Naive thymus-derived CD4-positive, alpha-beta T cell (primary cell): ENCODE measurements at regions not wholly inside any gene's neighbourhood (a gene's known extent, or its start where the extent isn't known, plus 50 kb on each side); places are given as distances from the start of the nearest gene placed in this dataset.

Experiments used
- ATAC-seq: fragments of 150-1000 bp; cut with Tn5 transposase; 2 replicates; pipeline ENCODE4 v1.10.0; 2021; ENCODE audit warnings: mild to moderate bottlenecking, moderate library complexity
- CTCF ChIA-PET: fragments of 350-600 bp; sonication (Branson Sonifier 250); formaldehyde crosslinking; loops from one replicate; lab custom pipeline; 2021; ENCODE audit warnings: antibody characterized with exemption; lab: Charles Lee
- POLR2A ChIA-PET: fragments of 350-600 bp; sonication (Branson Sonifier 250); formaldehyde crosslinking; loops from one replicate; lab custom pipeline; 2021; ENCODE audit warnings: antibody characterized with exemption, inconsistent platforms; lab: Charles Lee
- DNase-seq, 9 donors: peaks; one replicate each; pipeline versions ENCODE4 v3.0.0 to v3.0.0-alpha.2; 2020 to 2022; ENCODE audit warnings: mixed read lengths in 1 of 9
- H3K27ac ChIP-seq: one replicate; pipeline ENCODE4 v1.7.0; 2013; ENCODE audit warnings: mild to moderate bottlenecking, low read depth, low read length, moderate library complexity
- H3K27me3 ChIP-seq, 2 donors: one replicate each; pipeline ENCODE4 v1.7.0; 2013; ENCODE audit warnings: low read length in 2 of 2, mild to moderate bottlenecking in 2 of 2, moderate library complexity in 2 of 2; ENCODE audit not compliant: control insufficient read depth in 2 of 2, insufficient read depth in 2 of 2
- H3K36me3 ChIP-seq, 3 experiments: 1 replicate in 2 of 3; 2 replicates in 1 of 3; pipeline ENCODE4 v1.7.0; 2013; ENCODE audit warnings: low read length in 3 of 3, mild to moderate bottlenecking in 3 of 3, moderate library complexity in 1 of 3; ENCODE audit not compliant: insufficient read depth in 3 of 3, control insufficient read depth in 2 of 3
- H3K4me1 ChIP-seq, 2 donors: one replicate each; pipeline ENCODE4 v1.7.0; 2013; ENCODE audit warnings: low read length in 2 of 2, mild to moderate bottlenecking in 2 of 2, moderate library complexity in 1 of 2; ENCODE audit not compliant: control insufficient read depth in 2 of 2, insufficient read depth in 2 of 2
- H3K4me3 ChIP-seq: 2 replicates; pipeline ENCODE4 v1.7.0; 2013; ENCODE audit warnings: mild to moderate bottlenecking, low read length
- H3K9me3 ChIP-seq, 3 experiments: 1 replicate in 2 of 3; 2 replicates in 1 of 3; pipeline ENCODE4 v1.7.0; 2013; ENCODE audit warnings: low read length in 3 of 3; ENCODE audit not compliant: control insufficient read depth in 2 of 3
- H3K27ac Mint-ChIP-seq, 9 donors: one replicate each; pipeline ENCODE4 v1.8.0; 2020 to 2022; ENCODE audit warnings: mixed read lengths in 9 of 9, mild to moderate bottlenecking in 8 of 9, moderate library complexity in 5 of 9, inconsistent platforms in 2 of 9
- H3K27me3 Mint-ChIP-seq, 5 donors: one replicate each; pipeline ENCODE4 v1.8.0; 2021 to 2022; ENCODE audit warnings: mixed read lengths in 5 of 5, mild to moderate bottlenecking in 1 of 5
- H3K36me3 Mint-ChIP-seq, 5 donors: one replicate each; pipeline ENCODE4 v1.8.0; 2020 to 2022; ENCODE audit warnings: mixed read lengths in 5 of 5, mild to moderate bottlenecking in 3 of 5, inconsistent platforms in 1 of 5
- H3K4me1 Mint-ChIP-seq, 7 donors: one replicate each; pipeline ENCODE4 v1.8.0; 2020 to 2022; ENCODE audit warnings: mixed read lengths in 7 of 7, mild to moderate bottlenecking in 3 of 7, inconsistent platforms in 1 of 7
- H3K4me3 Mint-ChIP-seq, 10 donors: one replicate each; pipeline ENCODE4 v1.8.0; 2020 to 2022; ENCODE audit warnings: mild to moderate bottlenecking in 10 of 10, mixed read lengths in 10 of 10, moderate library complexity in 6 of 10, inconsistent platforms in 2 of 10
- H3K9me3 Mint-ChIP-seq, 11 donors: one replicate each; pipeline ENCODE4 v1.8.0; 2020 to 2022; ENCODE audit warnings: mixed read lengths in 11 of 11, mild to moderate bottlenecking in 4 of 11, inconsistent platforms in 1 of 11, moderate library complexity in 1 of 11
- intact Hi-C, 2 donors: fragments of 100-400 bp; cut with micrococcal nuclease; formaldehyde crosslinking; loops; one replicate each; pipeline ENCODE4 v1.15.1; 2023

DNA sequence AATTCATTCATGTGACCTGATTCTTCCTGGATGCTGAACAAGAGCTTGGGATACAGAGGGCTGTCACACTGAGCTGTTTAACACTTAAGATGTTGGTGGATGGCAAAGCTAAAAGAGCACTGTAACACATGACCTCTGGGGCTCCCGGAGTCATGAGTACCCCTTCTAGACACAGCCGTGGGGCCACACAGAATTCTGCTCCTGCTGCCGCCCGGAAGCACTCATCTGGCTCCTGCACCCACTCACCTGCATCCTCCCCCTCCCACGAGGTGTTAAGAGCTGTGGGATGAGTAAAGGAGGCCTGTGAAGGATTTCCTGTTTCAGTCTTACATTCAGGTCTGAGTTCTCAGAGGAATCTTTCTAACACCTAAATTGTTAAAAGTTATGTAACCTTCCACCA lies 78.0 kb upstream of the SSTR1 start:
- Mint-ChIP-seq H3K27me3 (no peaks in the 10 kb centered on the region), H3K9me3 (peaks cover 0 to 5% (median 0%) of the 10 kb centered on the region in 11 donors), H3K27ac (peak overlapping the region in 8 of 9 donors; percentile 5 to 83 (median 67)), H3K36me3 (no peaks in the 10 kb centered on the region), H3K4me3 (peak overlapping the region in 7 of 10 donors; percentile 6 to 67 (median 37)), H3K4me1 (peaks cover 7 to 48% (median 37%) of the 10 kb centered on the region in 7 donors)
- Histone ChIP-seq H3K4me3 (no peak overlapping the region), H3K9me3 (no peaks in the 10 kb centered on the region), H3K36me3 (no peaks in the 10 kb centered on the region), H3K27me3 (no peaks in the 10 kb centered on the region), H3K4me1 (peaks cover 4 to 28% of the 10 kb centered on the region in 2 donors), H3K27ac (no peak overlapping the region)
- DNase-seq = peak in 7 of 9 donors; percentile 4 to 29 (median 20)
- ChIA-PET CTCF (interaction anchor here (0.5 kb wide), 1 partner anchor 11 kb away, joined by 3 read pairs; no protein-coding TSS in a partner anchor), POLR2A (no interaction called here)
- intact Hi-C loops = loop anchor here in 1 of 2 donors (10.0 kb wide), 1 partner anchor 125 kb away; no protein-coding TSS in a partner anchor
- ATAC-seq = peak; percentile 34

DNA sequence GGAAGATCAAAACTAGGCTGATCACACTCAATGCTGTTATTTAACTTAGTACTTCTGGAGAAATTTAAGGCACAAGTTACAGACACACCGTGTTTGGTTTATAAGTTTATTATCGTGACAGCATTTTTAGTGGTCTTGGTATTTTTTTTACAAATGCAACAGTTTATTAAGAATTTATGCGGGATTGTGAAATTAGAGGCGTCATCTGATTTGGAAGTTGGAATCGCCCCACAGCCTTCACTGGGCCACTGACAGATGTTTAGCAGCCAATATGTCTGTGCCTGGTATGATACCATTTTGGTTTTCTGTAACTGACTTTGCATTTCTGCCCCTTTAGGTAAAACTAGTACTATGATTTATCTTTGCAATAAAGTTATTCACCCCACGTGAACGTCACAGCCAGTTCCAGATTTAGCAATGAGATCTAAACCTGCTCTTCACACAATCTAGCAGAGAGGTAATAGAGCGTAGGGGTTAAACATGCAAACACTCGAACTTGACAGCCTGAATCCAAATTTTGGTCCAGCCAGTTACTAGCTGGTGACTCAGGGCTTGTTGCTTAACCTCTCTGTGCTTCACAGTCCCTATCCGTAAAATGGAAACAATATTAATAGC lies 73.2 kb upstream of the SSTR1 start:
- POLR2A ChIA-PET = no interaction called here

DNA sequence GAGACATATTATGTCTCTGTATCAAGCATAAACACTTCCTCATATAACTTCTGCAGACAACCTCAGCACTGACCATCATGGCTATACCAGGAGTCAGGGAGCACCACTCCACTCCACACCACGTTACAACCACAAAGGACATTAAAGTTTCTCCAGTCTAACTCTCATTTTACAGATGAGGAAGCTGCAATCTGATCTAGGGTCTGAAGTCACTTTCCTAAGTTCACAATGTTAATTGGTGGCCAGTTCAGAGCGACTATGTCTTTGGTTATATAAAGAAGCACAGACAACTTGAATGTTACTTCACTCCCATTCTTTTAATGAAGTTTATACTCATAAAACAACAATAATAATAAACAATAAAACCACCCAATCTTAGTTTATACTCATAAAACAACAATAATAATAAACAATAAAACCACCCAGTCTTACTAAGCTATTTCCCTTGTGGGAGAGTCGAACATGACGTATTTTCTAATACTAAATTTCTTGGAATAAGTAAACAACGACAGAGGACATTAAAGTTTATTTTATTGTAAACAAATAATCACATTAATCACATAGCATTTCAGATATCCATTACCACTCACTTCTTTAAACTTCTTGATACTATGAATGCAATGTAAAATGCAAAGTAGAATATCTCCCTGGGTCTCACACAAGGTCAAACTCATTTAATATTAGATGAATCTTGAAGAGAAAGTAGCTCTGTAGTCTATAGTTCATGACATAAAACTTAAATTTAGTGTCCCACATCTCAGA lies 72.4 kb upstream of the SSTR1 start:
- Mint-ChIP-seq H3K4me1 (peaks cover 0 to 10% (median 6%) of the 10 kb centered on the region in 7 donors), H3K4me3 (no peak overlapping the region), H3K27me3 (no peaks in the 10 kb centered on the region), H3K27ac (no peak overlapping the region), H3K36me3 (no peaks in the 10 kb centered on the region), H3K9me3 (peaks cover 0 to 5% (median 0%) of the 10 kb centered on the region in 11 donors)
- POLR2A ChIA-PET = interaction anchor here (1.4 kb wide), 1 partner anchor 10 kb away, joined by 7 read pairs; no protein-coding TSS in a partner anchor
- ATAC-seq (no peak), DNase-seq (no peak)
- no peak overlapping the region for H3K4me3 ChIP-seq
- H3K27ac ChIP-seq = no peak overlapping the region
- intact Hi-C loops = loop anchor here in 1 of 2 donors (5.0 kb wide), 1 partner anchor 43 kb away; no protein-coding TSS in a partner anchor
- H3K9me3 ChIP-seq = no peaks in the 10 kb centered on the region
- CTCF ChIA-PET = interaction anchor here (0.6 kb wide), 1 partner anchor 10 kb away, joined by 3 read pairs; no protein-coding TSS in a partner anchor
- peaks cover 0 to 4% of the 10 kb centered on the region in 2 donors for H3K4me1 ChIP-seq
- H3K36me3 ChIP-seq = no peaks in the 10 kb centered on the region
- no peaks in the 10 kb centered on the region for H3K27me3 ChIP-seq

More for the DNA sequence above, 73.2 kb upstream of the SSTR1 start:
- intact Hi-C loops = loop anchor here in 1 of 2 donors (5.0 kb wide), 1 partner anchor 42 kb away; no protein-coding TSS in a partner anchor
- Histone ChIP-seq H3K4me1 (peaks cover 4 to 11% of the 10 kb centered on the region in 2 donors), H3K27me3 (no peaks in the 10 kb centered on the region), H3K27ac (no peak overlapping the region), H3K4me3 (no peak overlapping the region), H3K9me3 (no peaks in the 10 kb centered on the region), H3K36me3 (no peaks in the 10 kb centered on the region)
- H3K4me1 Mint-ChIP-seq = peaks cover 4 to 17% (median 14%) of the 10 kb centered on the region in 7 donors
- CTCF ChIA-PET = interaction anchor here (0.6 kb wide), 1 partner anchor 11 kb away, joined by 3 read pairs; no protein-coding TSS in a partner anchor
- no peaks in the 10 kb centered on the region for H3K36me3 Mint-ChIP-seq
- H3K4me3 Mint-ChIP-seq = no peak overlapping the region
- H3K9me3 Mint-ChIP-seq = peaks cover 0 to 5% (median 0%) of the 10 kb centered on the region in 11 donors
- ATAC-seq = no peak
- DNase-seq = no peak
- H3K27me3 Mint-ChIP-seq = no peaks in the 10 kb centered on the region
- no peak overlapping the region for H3K27ac Mint-ChIP-seq

DNA sequence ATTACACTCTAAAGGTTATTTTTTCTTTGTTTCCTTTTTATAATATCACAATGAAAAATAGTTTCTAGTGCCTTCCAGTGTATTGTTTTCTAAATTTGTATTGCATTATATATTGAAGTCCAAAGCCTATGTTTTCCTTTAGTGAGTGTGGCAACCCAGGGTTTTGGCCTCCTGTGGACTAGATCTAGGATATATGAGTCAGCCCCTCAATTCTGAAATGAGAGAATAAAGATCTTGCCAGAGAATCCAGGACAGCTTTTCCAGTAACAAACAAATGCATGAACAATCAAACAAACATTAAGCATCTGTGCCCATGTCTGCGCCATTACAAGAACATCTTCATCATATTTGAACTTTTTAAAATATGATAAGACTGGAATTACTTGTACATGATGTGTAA lies 70.7 kb upstream of the SSTR1 start:
- no peaks in the 10 kb centered on the region for H3K36me3 ChIP-seq
- intact Hi-C loops = loop anchor here in 1 of 2 donors (5.0 kb wide), 1 partner anchor 45 kb away; no protein-coding TSS in a partner anchor
- H3K4me3 Mint-ChIP-seq = no peak overlapping the region
- H3K9me3 ChIP-seq = no peaks in the 10 kb centered on the region
- H3K36me3 Mint-ChIP-seq = no peaks in the 10 kb centered on the region
- no peak for ATAC-seq
- H3K27me3 Mint-ChIP-seq = peaks cover 0 to 1% (median 0%) of the 10 kb centered on the region in 5 donors
- H3K4me3 ChIP-seq = no peak overlapping the region
- ChIA-PET POLR2A (interaction anchor here (0.6 kb wide), 1 partner anchor 12 kb away, joined by 3 read pairs; no protein-coding TSS in a partner anchor), CTCF (no interaction called here)
- no peaks in the 10 kb centered on the region for H3K4me1 ChIP-seq
- no peaks in the 10 kb centered on the region for H3K4me1 Mint-ChIP-seq
- no peak overlapping the region for H3K27ac Mint-ChIP-seq
- DNase-seq = no peak
- peaks cover 0 to 2% (median 0%) of the 10 kb centered on the region in 11 donors for H3K9me3 Mint-ChIP-seq
- no peaks in the 10 kb centered on the region for H3K27me3 ChIP-seq
- H3K27ac ChIP-seq = no peak overlapping the region

DNA sequence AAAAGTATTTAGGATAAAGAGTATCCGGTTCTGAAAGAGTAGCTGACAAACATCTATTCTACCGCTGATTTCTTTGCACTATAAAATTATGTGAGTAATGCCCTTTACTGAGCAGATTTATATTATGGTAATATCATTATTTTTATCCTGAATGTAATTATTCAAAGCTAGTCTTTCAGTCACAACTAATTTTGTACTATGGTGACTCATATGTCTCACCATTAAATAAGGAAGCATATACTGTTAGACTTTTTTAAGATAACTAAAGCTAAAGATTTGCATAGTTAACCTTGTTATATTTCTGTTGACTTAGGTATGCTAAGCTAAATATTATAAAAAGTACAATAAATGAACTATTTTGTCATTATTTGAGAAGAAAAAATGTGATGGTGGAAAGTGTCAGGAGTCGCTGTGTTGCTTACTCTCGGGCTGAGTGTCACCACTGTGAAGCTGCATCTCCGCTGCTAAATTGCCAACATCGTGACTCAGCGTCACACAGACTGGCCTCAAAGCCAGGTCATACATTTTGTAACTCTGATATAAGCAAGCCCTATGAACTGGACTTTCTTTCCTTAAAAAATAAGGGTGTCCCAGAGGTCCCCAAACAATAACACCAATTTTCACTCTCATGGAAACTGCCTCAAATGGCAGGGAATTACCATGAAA lies 69.1 kb upstream of the SSTR1 start:
- ChIA-PET POLR2A (interaction anchor here (0.7 kb wide), 1 partner anchor 11 kb away, joined by 3 read pairs; no protein-coding TSS in a partner anchor), CTCF (no interaction called here)
- no peaks in the 10 kb centered on the region for H3K4me1 ChIP-seq
- intact Hi-C loops = loop anchor here in 1 of 2 donors (5.0 kb wide), 1 partner anchor 46 kb away; no protein-coding TSS in a partner anchor
- peaks cover 0 to 2% (median 0%) of the 10 kb centered on the region in 5 donors for H3K27me3 Mint-ChIP-seq
- no peaks in the 10 kb centered on the region for H3K9me3 Mint-ChIP-seq
- no peak overlapping the region for H3K27ac ChIP-seq
- H3K4me1 Mint-ChIP-seq = peaks cover 0 to 7% (median 0%) of the 10 kb centered on the region in 7 donors
- H3K4me3 ChIP-seq = no peak overlapping the region
- H3K36me3 ChIP-seq = no peaks in the 10 kb centered on the region
- H3K27me3 ChIP-seq = no peaks in the 10 kb centered on the region
- no peaks in the 10 kb centered on the region for H3K36me3 Mint-ChIP-seq
- no peak for ATAC-seq
- no peaks in the 10 kb centered on the region for H3K9me3 ChIP-seq
- H3K4me3 Mint-ChIP-seq = no peak overlapping the region
- H3K27ac Mint-ChIP-seq = no peak overlapping the region
- DNase-seq = no peak

DNA sequence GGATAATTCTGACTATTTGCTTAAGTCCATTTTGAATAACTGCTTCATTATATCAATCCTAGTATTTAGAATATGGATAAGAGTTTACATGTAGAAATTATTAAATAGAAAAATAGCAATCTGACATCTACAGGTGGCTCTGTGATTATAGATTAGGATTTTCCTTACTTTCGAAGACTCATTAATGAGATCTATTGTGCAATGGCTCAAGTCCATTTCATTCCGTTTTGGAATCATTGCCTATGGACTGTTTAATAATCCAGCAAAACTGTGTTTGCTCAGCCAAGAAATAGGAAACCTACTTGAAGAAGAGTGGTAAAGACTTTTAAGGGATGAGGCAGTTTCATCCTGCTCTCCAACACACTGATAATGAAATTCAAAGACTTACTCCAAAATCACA lies 67.8 kb upstream of the SSTR1 start:
- no peaks in the 10 kb centered on the region for H3K9me3 ChIP-seq
- Mint-ChIP-seq H3K27me3 (peaks cover 0 to 2% (median 0%) of the 10 kb centered on the region in 5 donors), H3K36me3 (no peaks in the 10 kb centered on the region), H3K4me1 (peaks cover 0 to 15% (median 4%) of the 10 kb centered on the region in 7 donors), H3K9me3 (peaks cover 0 to 2% (median 0%) of the 10 kb centered on the region in 11 donors), H3K27ac (no peak overlapping the region), H3K4me3 (no peak overlapping the region)
- H3K27me3 ChIP-seq = no peaks in the 10 kb centered on the region
- POLR2A ChIA-PET = no interaction called here
- H3K36me3 ChIP-seq = no peaks in the 10 kb centered on the region
- ATAC-seq (no peak), DNase-seq (no peak)
- no peak overlapping the region for H3K4me3 ChIP-seq
- no peaks in the 10 kb centered on the region for H3K4me1 ChIP-seq
- CTCF ChIA-PET = interaction anchor here (0.7 kb wide), 1 partner anchor 10 kb away, joined by 3 read pairs; no protein-coding TSS in a partner anchor
- intact Hi-C loops = loop anchor here (5.0 kb wide), 2 partner anchors 33 to 48 kb away; no protein-coding TSS in a partner anchor
- H3K27ac ChIP-seq = no peak overlapping the region
